Astrocyte (in vitro differentiated cells and primary cell): ENCODE measurements at regions not wholly inside any gene's neighbourhood (a gene's known extent, or its start where the extent isn't known, plus 50 kb on each side); places are given as distances from the start of the nearest gene placed in this dataset.
"Not testable (repeated sequence)": the region's sequence is repeated elsewhere in the genome, so short reads cannot be mapped to it uniquely, and the experiment has no call there.

Source experiments
- DNase-seq: peaks from one replicate; pipeline ENCODE4 v3.0.0-alpha.2; 2010; ENCODE audit warnings: low read depth
- FAIRE-seq: peaks from 2 replicates; lab custom pipeline; 2011; peaks lifted over from hg19 to GRCh38; lab: Jason Lieb, UNC
- H2AFZ ChIP-seq: 2 replicates; pipeline ENCODE4 v1.6.0; 2012; ENCODE audit warnings: low read depth, low read length, inconsistent platforms
- H3K27ac ChIP-seq: 2 replicates; pipeline ENCODE4 v1.5.1; 2011; ENCODE audit warnings: low read depth, low read length, inconsistent platforms
- H3K27me3 ChIP-seq: 2 replicates; pipeline ENCODE4 v1.6.0; 2011; ENCODE audit warnings: low read length, inconsistent platforms; ENCODE audit not compliant: insufficient read depth
- H3K36me3 ChIP-seq: 2 replicates; pipeline ENCODE4 v1.5.1; 2011; ENCODE audit warnings: low read length, inconsistent platforms; ENCODE audit not compliant: insufficient read depth
- H3K4me1 ChIP-seq: 2 replicates; pipeline ENCODE4 v1.5.1; 2011; ENCODE audit warnings: low read length, inconsistent platforms; ENCODE audit not compliant: insufficient read depth
- H3K4me2 ChIP-seq: 2 replicates; pipeline ENCODE4 v1.6.0; 2012; ENCODE audit warnings: low read length, inconsistent platforms
- H3K4me3 ChIP-seq: 2 replicates; pipeline ENCODE4 v1.5.1; 2011; ENCODE audit warnings: low read depth, mild to moderate bottlenecking, low read length, inconsistent platforms; ENCODE audit not compliant: insufficient read depth
- H3K79me2 ChIP-seq: 2 replicates; pipeline ENCODE4 v1.6.0; 2012; ENCODE audit warnings: mild to moderate bottlenecking, low read length, inconsistent platforms; ENCODE audit not compliant: insufficient read depth
- H3K9ac ChIP-seq: 2 replicates; pipeline ENCODE4 v1.6.0; 2012; ENCODE audit warnings: mild to moderate bottlenecking, low read length, inconsistent platforms
- H3K9me3 ChIP-seq: 2 replicates; pipeline ENCODE4 v1.5.1; 2012; ENCODE audit warnings: low read depth, mild to moderate bottlenecking, low read length, inconsistent platforms; ENCODE audit not compliant: insufficient read depth
- H4K20me1 ChIP-seq: 2 replicates; pipeline ENCODE4 v1.6.0; 2012; ENCODE audit warnings: low read length, inconsistent platforms; ENCODE audit not compliant: insufficient read depth
- H3K27ac Mint-ChIP-seq: one replicate; pipeline ENCODE4 v1.8.0; 2021; ENCODE audit warnings: mild to moderate bottlenecking, mixed read lengths; ENCODE audit not compliant: unreplicated experiment
- H3K27me3 Mint-ChIP-seq: one replicate; pipeline ENCODE4 v1.8.0; 2021; ENCODE audit warnings: low read depth, mixed read lengths; ENCODE audit not compliant: unreplicated experiment
- H3K36me3 Mint-ChIP-seq: one replicate; pipeline ENCODE4 v1.8.0; 2021; ENCODE audit warnings: low read depth, mixed read lengths; ENCODE audit not compliant: unreplicated experiment
- H3K4me1 Mint-ChIP-seq: one replicate; pipeline ENCODE4 v1.8.0; 2021; ENCODE audit warnings: low read depth, mixed read lengths; ENCODE audit not compliant: unreplicated experiment
- H3K4me3 Mint-ChIP-seq: one replicate; pipeline ENCODE4 v1.8.0; 2021; ENCODE audit warnings: mild to moderate bottlenecking, moderate library complexity, mixed read lengths; ENCODE audit not compliant: unreplicated experiment
- H3K9me3 Mint-ChIP-seq: one replicate; pipeline ENCODE4 v1.8.0; 2021; ENCODE audit warnings: mild to moderate bottlenecking, mixed read lengths; ENCODE audit not compliant: unreplicated experiment
- CTCF ChIP-seq: IDR thresholded peaks from 2 replicates; pipeline ENCODE4 v1.5.1; 2011; ENCODE audit warnings: low read depth, mild to moderate bottlenecking, inconsistent platforms, low read length, moderate library complexity; ENCODE audit not compliant: insufficient read depth
- EZH2 ChIP-seq: IDR thresholded peaks from 2 replicates; pipeline ENCODE4 v1.6.1; 2012; ENCODE audit warnings: mild to moderate bottlenecking, low read length, inconsistent platforms; ENCODE audit not compliant: insufficient read depth

GRCh38 chr2:52475590-52475989, 1292.0 kb upstream of the CHAC2 start:
- no peaks in the 10 kb centered on the region for H3K4me1 Mint-ChIP-seq
- H3K4me2 ChIP-seq, result no peak overlapping the region
- H3K27ac Mint-ChIP-seq, result no peak overlapping the region
- H3K27ac ChIP-seq, result no peak overlapping the region
- no peaks in the 10 kb centered on the region for H3K9me3 ChIP-seq
- H3K79me2 ChIP-seq, result no peaks in the 10 kb centered on the region
- FAIRE-seq, result no peak
- no peak overlapping the region for H3K4me3 ChIP-seq
- H3K4me3 Mint-ChIP-seq, result no peak overlapping the region
- TF ChIP-seq EZH2, result no peak
- TF ChIP-seq CTCF, result no peak
- H3K9ac ChIP-seq, result no peak overlapping the region
- no peaks in the 10 kb centered on the region for H4K20me1 ChIP-seq
- H3K27me3 ChIP-seq, result no peaks in the 10 kb centered on the region
- no peaks in the 10 kb centered on the region for H3K36me3 Mint-ChIP-seq
- H3K4me1 ChIP-seq, result no peaks in the 10 kb centered on the region
- DNase-seq, result no peak
- no peak overlapping the region for H2AFZ ChIP-seq
- no peaks in the 10 kb centered on the region for H3K36me3 ChIP-seq
- no peaks in the 10 kb centered on the region for H3K27me3 Mint-ChIP-seq
- H3K9me3 Mint-ChIP-seq, result no peaks in the 10 kb centered on the region

GRCh38 chr2:52474091-52474490, 1293.5 kb upstream of the CHAC2 start:
- Mint-ChIP-seq H3K4me1 (no peaks in the 10 kb centered on the region), H3K9me3 (no peaks in the 10 kb centered on the region), H3K4me3 (no peak overlapping the region), H3K27ac (no peak overlapping the region), H3K27me3 (no peaks in the 10 kb centered on the region), H3K36me3 (no peaks in the 10 kb centered on the region)
- TF ChIP-seq CTCF (no peak), EZH2 (no peak)
- DNase-seq, result no peak
- H3K79me2 ChIP-seq, result no peaks in the 10 kb centered on the region
- no peaks in the 10 kb centered on the region for H3K36me3 ChIP-seq
- no peak overlapping the region for H3K9ac ChIP-seq
- H3K4me3 ChIP-seq, result no peak overlapping the region
- H4K20me1 ChIP-seq, result no peaks in the 10 kb centered on the region
- H2AFZ ChIP-seq, result no peak overlapping the region
- no peak for FAIRE-seq
- no peaks in the 10 kb centered on the region for H3K4me1 ChIP-seq
- no peak overlapping the region for H3K27ac ChIP-seq
- no peak overlapping the region for H3K4me2 ChIP-seq
- H3K27me3 ChIP-seq, result no peaks in the 10 kb centered on the region
- H3K9me3 ChIP-seq, result no peaks in the 10 kb centered on the region

DNA sequence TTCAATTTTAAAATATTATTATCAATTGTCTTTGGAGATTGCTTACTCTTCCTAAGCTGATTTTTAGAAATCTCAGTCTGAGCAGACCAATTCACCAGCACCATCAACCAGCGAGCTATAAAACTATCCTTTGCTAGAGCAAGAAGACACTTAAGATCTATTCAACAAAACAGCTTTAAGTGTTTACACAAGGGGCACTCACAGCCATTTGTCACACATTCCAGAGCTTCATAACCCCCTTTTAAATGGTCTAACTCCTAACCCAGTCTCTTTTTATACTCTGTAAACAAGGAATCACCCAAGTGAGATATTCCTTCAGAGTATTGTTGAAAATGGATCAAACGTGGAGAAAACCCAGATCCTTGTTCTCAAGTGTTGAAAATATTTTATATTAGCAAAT, 1294.1 kb upstream of the CHAC2 start:
- no peaks in the 10 kb centered on the region for H3K79me2 ChIP-seq
- H3K4me1 Mint-ChIP-seq, result no peaks in the 10 kb centered on the region
- no peak overlapping the region for H3K4me3 Mint-ChIP-seq
- no peak overlapping the region for H3K27ac ChIP-seq
- no peak overlapping the region for H3K4me2 ChIP-seq
- H3K27me3 Mint-ChIP-seq, result no peaks in the 10 kb centered on the region
- DNase-seq (no peak), FAIRE-seq (no peak)
- TF ChIP-seq EZH2, result no peak
- TF ChIP-seq CTCF, result no peak
- H3K9ac ChIP-seq, result no peak overlapping the region
- no peaks in the 10 kb centered on the region for H3K36me3 Mint-ChIP-seq
- H3K36me3 ChIP-seq, result no peaks in the 10 kb centered on the region
- H3K9me3 Mint-ChIP-seq, result no peaks in the 10 kb centered on the region
- H3K9me3 ChIP-seq, result no peaks in the 10 kb centered on the region
- no peak overlapping the region for H3K4me3 ChIP-seq
- H4K20me1 ChIP-seq, result no peaks in the 10 kb centered on the region
- H3K4me1 ChIP-seq, result no peaks in the 10 kb centered on the region
- H2AFZ ChIP-seq, result no peak overlapping the region
- H3K27me3 ChIP-seq, result no peaks in the 10 kb centered on the region
- no peak overlapping the region for H3K27ac Mint-ChIP-seq

- H3K27ac Mint-ChIP-seq, FAIRE-seq, H3K27me3 Mint-ChIP-seq: not testable (repeated sequence)
These were observed 1297.1 kb upstream of the CHAC2 start for GRCh38 chr2:52470457-52470856.

More at GRCh38 chr2:52470457-52470856, 1297.1 kb upstream of the CHAC2 start:
- not testable (repeated sequence) for H3K4me3 ChIP-seq, H3K9me3 ChIP-seq, H3K36me3 ChIP-seq, H3K9ac ChIP-seq, H4K20me1 ChIP-seq, H3K4me1 ChIP-seq, H3K4me3 Mint-ChIP-seq, H3K9me3 Mint-ChIP-seq, H2AFZ ChIP-seq, H3K36me3 Mint-ChIP-seq, H3K4me2 ChIP-seq, H3K27me3 ChIP-seq, DNase-seq, H3K79me2 ChIP-seq, H3K27ac ChIP-seq
- H3K4me1 Mint-ChIP-seq, result peaks cover 12% of the 10 kb centered on the region
